ENCODE measurements at regions not wholly inside any gene's neighbourhood (a gene's known extent, or its start where the extent isn't known, plus 50 kb on each side); places are given as distances from the start of the nearest gene placed in this dataset.
A peak's percentile ranks its signal among the peaks of the same experiment; 100 is the strongest.

GRCh38 chr1:29747196-29747595, 510.9 kb downstream of the PTPRU start:
- no peak for DNase-seq
- Histone ChIP-seq H3K27me3 (ENCODE audit: control insufficient read depth, insufficient read depth, low read length) (no peaks in the 10 kb centered on the region), H3K27ac (ENCODE audit: insufficient read depth, low read length, poor library complexity, severe bottlenecking) (no peak overlapping the region), H3K4me1 (ENCODE audit: control insufficient read depth, insufficient read depth, low read length, poor library complexity, severe bottlenecking) (no peaks in the 10 kb centered on the region), H3K4me3 (ENCODE audit: low read depth, low read length) (no peak overlapping the region), H3K9me3 (ENCODE audit: control insufficient read depth in 2 of 2, low read length in 2 of 2) (no peaks in the 10 kb centered on the region), H3K36me3 (ENCODE audit: control insufficient read depth, insufficient read depth, low read length) (no peaks in the 10 kb centered on the region)
- Mint-ChIP-seq H3K27ac (no peak overlapping the region), H3K9me3 (no peaks in the 10 kb centered on the region), H3K4me1 (no peaks in the 10 kb centered on the region), H3K4me3 (no peak overlapping the region), H3K36me3 (no peaks in the 10 kb centered on the region), H3K27me3 (no peaks in the 10 kb centered on the region)
- ATAC-seq (ENCODE audit: low read depth in 2 of 2): no peak

GRCh38 chr1:29746076-29746665, 509.8 kb downstream of the PTPRU start:
- no peak overlapping the region for H3K4me3 ChIP-seq (ENCODE audit: low read depth, low read length)
- Mint-ChIP-seq H3K4me1 (no peaks in the 10 kb centered on the region), H3K4me3 (no peak overlapping the region), H3K27me3 (no peaks in the 10 kb centered on the region), H3K9me3 (no peaks in the 10 kb centered on the region), H3K36me3 (no peaks in the 10 kb centered on the region), H3K27ac (peak overlapping the region in 1 of 3 donors; percentile 56)
- DNase-seq (no peak), ATAC-seq (ENCODE audit: low read depth in 2 of 2) (no peak)
- no peak overlapping the region for H3K27ac ChIP-seq (ENCODE audit: insufficient read depth, low read length, poor library complexity, severe bottlenecking)
- no peaks in the 10 kb centered on the region for H3K36me3 ChIP-seq (ENCODE audit: control insufficient read depth, insufficient read depth, low read length)
- no peaks in the 10 kb centered on the region for H3K27me3 ChIP-seq (ENCODE audit: control insufficient read depth, insufficient read depth, low read length)
- no peaks in the 10 kb centered on the region for H3K4me1 ChIP-seq (ENCODE audit: control insufficient read depth, insufficient read depth, low read length, poor library complexity, severe bottlenecking)
- no peaks in the 10 kb centered on the region for H3K9me3 ChIP-seq (ENCODE audit: control insufficient read depth in 2 of 2, low read length in 2 of 2)

GRCh38 chr1:29744684-29745490, 508.6 kb downstream of the PTPRU start:
- Mint-ChIP-seq H3K36me3 (no peaks in the 10 kb centered on the region), H3K9me3 (no peaks in the 10 kb centered on the region), H3K27me3 (no peaks in the 10 kb centered on the region), H3K4me1 (no peaks in the 10 kb centered on the region), H3K27ac (no peak overlapping the region), H3K4me3 (no peak overlapping the region)
- H3K4me1 ChIP-seq (ENCODE audit: control insufficient read depth, insufficient read depth, low read length, poor library complexity, severe bottlenecking): no peaks in the 10 kb centered on the region
- no peak for DNase-seq
- H3K27ac ChIP-seq (ENCODE audit: insufficient read depth, low read length, poor library complexity, severe bottlenecking): no peak overlapping the region
- no peaks in the 10 kb centered on the region for H3K36me3 ChIP-seq (ENCODE audit: control insufficient read depth, insufficient read depth, low read length)
- no peaks in the 10 kb centered on the region for H3K9me3 ChIP-seq (ENCODE audit: control insufficient read depth in 2 of 2, low read length in 2 of 2)
- no peaks in the 10 kb centered on the region for H3K27me3 ChIP-seq (ENCODE audit: control insufficient read depth, insufficient read depth, low read length)
- ATAC-seq (ENCODE audit: low read depth in 2 of 2): no peak
- H3K4me3 ChIP-seq (ENCODE audit: low read depth, low read length): no peak overlapping the region

- ATAC-seq (ENCODE audit: low read depth in 2 of 2): no peak
- H3K4me1 ChIP-seq (ENCODE audit: control insufficient read depth, insufficient read depth, low read length, poor library complexity, severe bottlenecking): no peaks in the 10 kb centered on the region
- Mint-ChIP-seq H3K9me3 (no peaks in the 10 kb centered on the region), H3K27me3 (no peaks in the 10 kb centered on the region), H3K4me3 (no peak overlapping the region), H3K4me1 (no peaks in the 10 kb centered on the region), H3K27ac (no peak overlapping the region), H3K36me3 (no peaks in the 10 kb centered on the region)
- H3K9me3 ChIP-seq (ENCODE audit: control insufficient read depth in 2 of 2, low read length in 2 of 2): no peaks in the 10 kb centered on the region
- no peaks in the 10 kb centered on the region for H3K36me3 ChIP-seq (ENCODE audit: control insufficient read depth, insufficient read depth, low read length)
- no peaks in the 10 kb centered on the region for H3K27me3 ChIP-seq (ENCODE audit: control insufficient read depth, insufficient read depth, low read length)
- DNase-seq: no peak
- no peak overlapping the region for H3K27ac ChIP-seq (ENCODE audit: insufficient read depth, low read length, poor library complexity, severe bottlenecking)
- no peak overlapping the region for H3K4me3 ChIP-seq (ENCODE audit: low read depth, low read length)
Observed at GRCh38 chr1:29743931-29744330, 507.6 kb downstream of the PTPRU start.

GRCh38 chr1:29743264-29743663, 506.9 kb downstream of the PTPRU start:
- H3K27ac Mint-ChIP-seq: no peak overlapping the region
- DNase-seq: no peak

GRCh38 chr1:29739176-29739575, 502.9 kb downstream of the PTPRU start:
- Histone ChIP-seq H3K27me3 (ENCODE audit: control insufficient read depth, insufficient read depth, low read length) (no peaks in the 10 kb centered on the region), H3K27ac (ENCODE audit: insufficient read depth, low read length, poor library complexity, severe bottlenecking) (no peak overlapping the region), H3K4me1 (ENCODE audit: control insufficient read depth, insufficient read depth, low read length, poor library complexity, severe bottlenecking) (no peaks in the 10 kb centered on the region), H3K4me3 (ENCODE audit: low read depth, low read length) (no peak overlapping the region), H3K9me3 (ENCODE audit: control insufficient read depth in 2 of 2, low read length in 2 of 2) (no peaks in the 10 kb centered on the region), H3K36me3 (ENCODE audit: control insufficient read depth, insufficient read depth, low read length) (no peaks in the 10 kb centered on the region)
- Mint-ChIP-seq H3K27me3 (no peaks in the 10 kb centered on the region), H3K4me1 (no peaks in the 10 kb centered on the region), H3K9me3 (peaks cover 0 to 4% (median 0%) of the 10 kb centered on the region in 7 donors), H3K27ac (no peak overlapping the region), H3K36me3 (no peaks in the 10 kb centered on the region), H3K4me3 (no peak overlapping the region)
- DNase-seq (no peak), ATAC-seq (ENCODE audit: low read depth in 2 of 2) (no peak)

More at GRCh38 chr1:29743264-29743663, 506.9 kb downstream of the PTPRU start:
- no peak overlapping the region for H3K4me3 ChIP-seq (ENCODE audit: low read depth, low read length)
- no peaks in the 10 kb centered on the region for H3K4me1 Mint-ChIP-seq
- ATAC-seq (ENCODE audit: low read depth in 2 of 2): no peak
- H3K27ac ChIP-seq (ENCODE audit: insufficient read depth, low read length, poor library complexity, severe bottlenecking): no peak overlapping the region
- H3K27me3 Mint-ChIP-seq: no peaks in the 10 kb centered on the region
- no peak overlapping the region for H3K4me3 Mint-ChIP-seq
- H3K27me3 ChIP-seq (ENCODE audit: control insufficient read depth, insufficient read depth, low read length): no peaks in the 10 kb centered on the region
- H3K36me3 ChIP-seq (ENCODE audit: control insufficient read depth, insufficient read depth, low read length): no peaks in the 10 kb centered on the region
- H3K9me3 ChIP-seq (ENCODE audit: control insufficient read depth in 2 of 2, low read length in 2 of 2): no peaks in the 10 kb centered on the region
- no peaks in the 10 kb centered on the region for H3K36me3 Mint-ChIP-seq
- no peaks in the 10 kb centered on the region for H3K9me3 Mint-ChIP-seq
- H3K4me1 ChIP-seq (ENCODE audit: control insufficient read depth, insufficient read depth, low read length, poor library complexity, severe bottlenecking): no peaks in the 10 kb centered on the region

- H3K36me3 Mint-ChIP-seq: no peaks in the 10 kb centered on the region
- no peak overlapping the region for H3K27ac Mint-ChIP-seq
- no peaks in the 10 kb centered on the region for H3K27me3 ChIP-seq (ENCODE audit: control insufficient read depth, insufficient read depth, low read length)
- H3K27me3 Mint-ChIP-seq: no peaks in the 10 kb centered on the region
- DNase-seq (peak in 1 of 3 donors; percentile 19), ATAC-seq (ENCODE audit: low read depth in 2 of 2) (no peak)
- no peak overlapping the region for H3K4me3 Mint-ChIP-seq
- no peaks in the 10 kb centered on the region for H3K4me1 ChIP-seq (ENCODE audit: control insufficient read depth, insufficient read depth, low read length, poor library complexity, severe bottlenecking)
- H3K4me3 ChIP-seq (ENCODE audit: low read depth, low read length): no peak overlapping the region
- H3K4me1 Mint-ChIP-seq: peaks cover 0 to 5% (median 0%) of the 10 kb centered on the region in 4 donors
- H3K9me3 Mint-ChIP-seq: peaks cover 0 to 4% (median 0%) of the 10 kb centered on the region in 7 donors
- H3K27ac ChIP-seq (ENCODE audit: insufficient read depth, low read length, poor library complexity, severe bottlenecking): no peak overlapping the region
- no peaks in the 10 kb centered on the region for H3K9me3 ChIP-seq (ENCODE audit: control insufficient read depth in 2 of 2, low read length in 2 of 2)
- H3K36me3 ChIP-seq (ENCODE audit: control insufficient read depth, insufficient read depth, low read length): no peaks in the 10 kb centered on the region
Observed at GRCh38 chr1:29736582-29737188, 500.4 kb downstream of the PTPRU start.
